RWPE2 (cell line): ENCODE measurements at regions not wholly inside any gene's neighbourhood (a gene's known extent, or its start where the extent isn't known, plus 50 kb on each side); places are given as distances from the start of the nearest gene placed in this dataset.
"Not testable (repeated sequence)": the region's sequence is repeated elsewhere in the genome, so short reads cannot be mapped to it uniquely, and the experiment has no call there.

ENCODE experiments used
- ATAC-seq: fragments of 200-7000 bp; cut with Tn5 transposase; 3 replicates; pipeline ENCODE4 v1.9.1; 2021; ENCODE audit warnings: low read depth
- DNase-seq: peaks from one replicate; pipeline ENCODE4 v3.0.0-alpha.2; 2020; ENCODE audit warnings: low spot score
- H3K27ac ChIP-seq: fragments of 450-650 bp; 2 replicates; pipeline ENCODE4 v1.5.1; 2017; ENCODE audit warnings: mild to moderate bottlenecking; ENCODE audit not compliant: poor library complexity, severe bottlenecking
- H3K27me3 ChIP-seq: fragments of 250-450 bp; sonication (Bioruptor Pico); 2 replicates; pipeline ENCODE4 v1.5.1; 2021; ENCODE audit warnings: mild to moderate bottlenecking, moderate library complexity; ENCODE audit not compliant: insufficient read depth, poor library complexity, severe bottlenecking
- H3K36me3 ChIP-seq: fragments of 250-450 bp; sonication (Bioruptor Pico); 2 replicates; pipeline ENCODE4 v1.5.1; 2020; ENCODE audit warnings: low read depth, mild to moderate bottlenecking, moderate library complexity
- H3K4me1 ChIP-seq: fragments of 250-450 bp; sonication (Bioruptor Pico); 2 replicates; pipeline ENCODE4 v1.5.1; 2021; ENCODE audit warnings: mild to moderate bottlenecking, moderate library complexity; ENCODE audit not compliant: insufficient read depth, poor library complexity, severe bottlenecking
- H3K4me3 ChIP-seq: fragments of 250-450 bp; sonication (Bioruptor Pico); 2 replicates; pipeline ENCODE4 v1.5.1; 2021; ENCODE audit warnings: mild to moderate bottlenecking, moderate library complexity; ENCODE audit not compliant: severe bottlenecking
- H3K9me3 ChIP-seq: fragments of 250-450 bp; sonication (Bioruptor Pico); 2 replicates; pipeline ENCODE4 v1.5.1; 2021; ENCODE audit warnings: mild to moderate bottlenecking, moderate library complexity; ENCODE audit not compliant: severe bottlenecking
- CTCF ChIP-seq: fragments of 450-650 bp; IDR thresholded peaks from one replicate; pipeline ENCODE4 v1.5.1; 2017; ENCODE audit warnings: mild to moderate bottlenecking, moderate library complexity; ENCODE audit not compliant: poor library complexity, severe bottlenecking

GRCh38 chr4:164116286-164116685 is 621.8 kb downstream of the TMA16 start:
- H3K4me1 ChIP-seq: no peaks in the 10 kb centered on the region
- H3K36me3 ChIP-seq: no peaks in the 10 kb centered on the region
- H3K9me3 ChIP-seq: no peaks in the 10 kb centered on the region
- H3K27ac ChIP-seq: no peak overlapping the region
- H3K4me3 ChIP-seq: no peak overlapping the region
- DNase-seq: no peak
- TF ChIP-seq CTCF: no peak
- no peak for ATAC-seq
- no peaks in the 10 kb centered on the region for H3K27me3 ChIP-seq

- Histone ChIP-seq H3K27me3 (no peaks in the 10 kb centered on the region), H3K4me1 (no peaks in the 10 kb centered on the region), H3K4me3 (no peak overlapping the region), H3K9me3 (no peaks in the 10 kb centered on the region), H3K27ac (no peak overlapping the region), H3K36me3 (no peaks in the 10 kb centered on the region)
- DNase-seq (no peak), ATAC-seq (no peak)
- TF ChIP-seq CTCF: no peak
Measured at GRCh38 chr4:164134388-164134787, 619.5 kb upstream of the SMIM31 start.

- ATAC-seq: no peak
- TF ChIP-seq CTCF: no peak
- Histone ChIP-seq H3K27me3 (no peaks in the 10 kb centered on the region), H3K9me3 (no peaks in the 10 kb centered on the region), H3K27ac (no peak overlapping the region), H3K4me1 (no peaks in the 10 kb centered on the region), H3K36me3 (no peaks in the 10 kb centered on the region), H3K4me3 (no peak overlapping the region)
- no peak for DNase-seq
Measured at GRCh38 chr4:164136180-164136616, 617.7 kb upstream of the SMIM31 start.

GRCh38 chr4:164138521-164138920 is 615.4 kb upstream of the SMIM31 start:
- H3K36me3 ChIP-seq: no peaks in the 10 kb centered on the region
- TF ChIP-seq CTCF: no peak
- no peaks in the 10 kb centered on the region for H3K9me3 ChIP-seq
- no peak overlapping the region for H3K4me3 ChIP-seq
- DNase-seq (no peak), ATAC-seq (no peak)
- H3K27ac ChIP-seq: no peak overlapping the region
- no peaks in the 10 kb centered on the region for H3K27me3 ChIP-seq
- no peaks in the 10 kb centered on the region for H3K4me1 ChIP-seq

- Histone ChIP-seq H3K4me3 (no peak overlapping the region), H3K4me1 (no peaks in the 10 kb centered on the region), H3K9me3 (no peaks in the 10 kb centered on the region), H3K36me3 (no peaks in the 10 kb centered on the region), H3K27me3 (no peaks in the 10 kb centered on the region), H3K27ac (no peak overlapping the region)
- ATAC-seq (no peak), DNase-seq (no peak)
- no peak for TF ChIP-seq CTCF
Measured at GRCh38 chr4:164139291-164139690, 614.6 kb upstream of the SMIM31 start.

- not testable (repeated sequence) for H3K36me3 ChIP-seq, H3K27me3 ChIP-seq, DNase-seq, H3K27ac ChIP-seq, H3K9me3 ChIP-seq, H3K4me1 ChIP-seq, ATAC-seq, H3K4me3 ChIP-seq
Measured at GRCh38 chr4:164141755-164142375, 612.1 kb upstream of the SMIM31 start.
